Left kidney (tissue), 1 donor: ENCODE measurements at regions not wholly inside any gene's neighbourhood (a gene's known extent, or its start where the extent isn't known, plus 50 kb on each side); places are given as distances from the start of the nearest gene placed in this dataset.

Experiments
- DNase-seq: peaks from one replicate; pipeline ENCODE4 v3.0.0-alpha.2; 2013

DNA sequence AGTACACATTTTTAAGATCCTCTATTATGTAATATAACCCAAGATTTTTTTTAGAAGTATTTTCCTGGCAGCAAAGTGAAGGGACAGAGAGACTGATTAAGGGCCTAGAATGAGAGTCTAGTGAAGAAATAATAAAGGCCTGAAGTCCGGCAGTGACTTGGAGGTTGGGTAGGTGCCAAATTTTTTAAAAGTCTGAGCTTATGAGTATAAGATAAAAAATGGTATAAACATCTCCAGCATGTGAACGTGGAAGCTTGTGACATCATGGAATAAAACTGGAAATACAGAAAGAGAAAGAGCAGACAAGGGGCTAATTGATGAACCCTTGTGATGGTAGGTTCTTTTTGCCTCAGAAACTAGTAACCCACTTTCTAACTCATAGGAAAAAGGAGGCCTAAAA is 174.6 kb downstream of the SUCLA2 start:
- DNase-seq, result no peak

GRCh38 chr13:47822036-47822435 is 179.0 kb downstream of the SUCLA2 start:
- no peak for DNase-seq

DNA sequence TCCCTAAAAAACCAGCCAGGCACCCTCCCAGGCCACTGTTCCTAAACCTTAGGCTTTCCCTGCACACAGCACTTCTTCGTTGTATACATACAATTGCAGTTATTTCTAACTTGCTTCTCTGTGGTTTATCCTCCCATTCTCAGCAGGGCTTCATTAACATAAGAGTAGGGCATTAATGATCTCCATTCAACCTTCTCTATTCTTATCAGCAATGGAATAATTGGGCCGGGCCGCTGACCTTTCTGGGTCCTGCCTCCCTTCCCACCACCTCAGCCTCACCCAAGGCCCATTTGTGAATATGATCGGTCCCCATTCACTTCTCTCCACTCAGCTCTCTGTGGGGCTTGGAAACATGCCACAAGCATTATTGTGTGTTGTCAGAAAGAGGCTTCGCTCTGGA is 184.2 kb downstream of the SUCLA2 start:
- DNase-seq, result no peak

DNA sequence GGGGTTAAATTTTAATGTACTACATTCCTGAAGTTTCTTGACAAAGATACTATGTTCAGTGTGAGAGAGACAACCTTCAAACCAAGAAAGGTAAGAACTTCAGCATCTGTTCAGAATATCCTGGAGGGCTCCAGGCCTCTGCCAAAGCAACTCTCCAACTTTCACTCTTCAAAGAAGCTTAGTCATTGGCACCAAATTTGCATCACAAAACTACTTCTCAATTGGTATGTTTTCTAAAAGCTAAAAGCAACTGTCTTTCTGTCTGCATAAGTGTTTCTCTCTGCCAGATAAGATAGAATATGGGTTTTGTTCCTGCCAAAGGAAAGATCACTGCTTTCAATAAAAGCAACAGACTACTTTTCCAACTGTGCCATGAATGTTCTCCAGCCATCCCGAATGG is 187.4 kb downstream of the SUCLA2 start:
- DNase-seq, result no peak

GRCh38 chr13:47809411-47809810 is 191.7 kb downstream of the SUCLA2 start:
- DNase-seq, result no peak

GRCh38 chr13:47803131-47803530 is 197.9 kb downstream of the SUCLA2 start:
- no peak for DNase-seq

- DNase-seq, result no peak
Measured at GRCh38 chr13:47801555-47801954, 199.5 kb downstream of the SUCLA2 start.

DNA sequence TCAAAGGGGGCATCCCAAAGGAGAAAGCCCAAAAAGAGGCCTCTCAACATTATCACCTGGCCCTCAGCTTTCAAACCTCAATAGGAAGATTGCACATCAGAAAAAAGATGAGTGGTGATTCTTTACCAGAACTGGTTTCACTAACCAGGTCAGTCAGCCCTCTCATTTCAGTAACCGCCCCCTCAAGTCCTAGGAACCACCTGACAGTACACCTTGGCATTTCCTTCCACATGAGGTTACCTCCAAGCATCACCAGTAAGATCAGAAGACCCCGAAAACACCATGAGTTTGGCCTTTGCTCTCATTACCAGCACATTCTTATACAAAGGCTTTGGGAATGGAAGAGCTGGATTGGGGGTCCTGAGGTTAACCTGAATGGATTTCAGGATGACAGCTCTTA is 200.5 kb downstream of the SUCLA2 start:
- no peak for DNase-seq

DNA sequence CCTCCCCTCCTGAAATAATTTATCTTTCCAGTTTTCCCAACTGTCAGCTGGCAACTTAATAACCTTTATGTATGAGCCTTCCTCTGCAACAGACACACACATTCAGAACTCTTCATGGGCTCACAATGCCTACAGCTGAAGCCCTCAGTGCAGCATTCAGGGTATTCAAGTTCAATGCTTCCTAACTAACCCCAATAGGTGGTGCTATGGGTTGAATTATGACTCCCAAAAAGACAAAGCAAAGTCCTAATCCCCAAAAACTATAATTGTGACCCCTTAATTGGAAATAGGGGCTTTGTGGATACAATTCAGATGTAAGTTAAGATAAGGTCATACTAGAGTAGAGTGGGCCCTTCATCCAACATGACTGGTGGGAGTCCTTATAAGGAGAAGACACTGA is 202.2 kb downstream of the SUCLA2 start:
- DNase-seq, result no peak

- no peak for DNase-seq
Measured at GRCh38 chr13:47798194-47798593, 202.9 kb downstream of the SUCLA2 start.

- no peak for DNase-seq
Measured at GRCh38 chr13:47796816-47797215, 204.3 kb downstream of the SUCLA2 start.

DNA sequence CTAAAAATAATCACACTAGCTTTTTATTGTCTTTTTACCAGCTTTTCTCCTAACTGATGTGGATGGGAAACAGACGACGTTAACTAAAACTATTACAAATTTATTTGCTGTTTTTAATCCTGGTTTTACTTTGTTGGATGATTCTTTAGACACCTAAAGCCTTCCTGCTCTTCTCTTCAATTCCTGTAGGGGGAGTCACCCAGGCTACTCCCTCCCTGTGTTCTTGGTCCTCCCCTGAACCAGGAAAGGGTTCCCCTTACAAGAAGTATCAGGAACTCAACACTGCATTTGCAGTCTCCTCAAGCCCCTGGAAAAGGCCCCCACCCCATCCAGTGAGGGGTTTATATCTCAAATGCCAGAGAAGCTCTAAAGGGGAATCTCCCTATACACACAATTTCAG is 206.1 kb downstream of the SUCLA2 start:
- DNase-seq, result no peak

- DNase-seq, result no peak
Measured at GRCh38 chr13:47790755-47791154, 210.3 kb downstream of the SUCLA2 start.

DNA sequence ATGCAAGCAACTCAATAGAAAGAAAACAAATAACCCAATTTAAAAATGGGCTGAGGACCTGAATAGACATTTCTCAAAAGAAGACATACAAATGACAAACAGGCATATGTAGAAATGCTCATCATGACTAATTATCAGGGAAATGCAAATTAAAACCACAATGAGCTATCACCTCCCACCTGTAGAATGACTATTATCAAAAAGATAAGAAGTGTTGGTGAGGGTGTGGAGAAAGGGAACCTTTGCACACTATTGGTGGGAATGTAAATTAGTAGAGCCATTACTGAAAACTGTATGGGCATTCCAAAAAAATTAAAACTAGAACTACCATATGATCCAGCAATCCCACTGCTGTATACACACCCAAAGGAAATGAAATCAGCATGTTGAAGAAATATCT is 212.2 kb downstream of the SUCLA2 start:
- no peak for DNase-seq

DNA sequence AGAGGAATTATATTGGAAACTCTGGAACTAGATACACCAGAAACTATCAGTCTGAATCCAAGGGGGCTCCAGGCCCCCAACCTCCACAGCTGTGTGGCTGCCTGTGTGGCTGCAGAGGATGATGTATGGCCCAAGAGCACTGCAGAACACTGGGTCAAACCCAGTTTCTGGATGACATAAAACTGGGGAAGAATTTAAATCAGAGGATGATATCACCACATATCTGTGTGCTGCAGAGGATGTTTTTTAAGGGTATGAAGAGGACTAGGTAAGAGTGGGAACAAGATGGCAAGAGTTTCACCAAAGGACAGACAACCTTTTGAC is 226.4 kb downstream of the SUCLA2 start:
- DNase-seq, result no peak

DNA sequence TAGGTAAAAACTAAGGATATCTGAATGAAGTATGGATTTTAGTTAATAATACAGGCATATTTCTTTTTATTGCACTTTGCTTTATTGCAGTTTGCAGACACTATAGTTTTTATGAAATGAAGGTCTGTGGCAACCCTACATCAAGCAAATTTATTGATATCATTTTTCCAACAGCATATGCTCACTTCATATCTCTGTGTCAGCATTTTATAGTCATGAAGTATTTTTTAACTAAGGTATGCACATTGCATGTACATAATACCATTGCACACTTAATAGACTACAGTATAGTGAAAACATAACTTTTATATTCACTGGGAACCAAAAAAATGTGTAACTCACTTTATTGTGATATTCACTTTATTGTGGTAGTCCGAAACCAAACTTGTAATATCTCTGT is 236.3 kb downstream of the SUCLA2 start:
- DNase-seq, result no peak

DNA sequence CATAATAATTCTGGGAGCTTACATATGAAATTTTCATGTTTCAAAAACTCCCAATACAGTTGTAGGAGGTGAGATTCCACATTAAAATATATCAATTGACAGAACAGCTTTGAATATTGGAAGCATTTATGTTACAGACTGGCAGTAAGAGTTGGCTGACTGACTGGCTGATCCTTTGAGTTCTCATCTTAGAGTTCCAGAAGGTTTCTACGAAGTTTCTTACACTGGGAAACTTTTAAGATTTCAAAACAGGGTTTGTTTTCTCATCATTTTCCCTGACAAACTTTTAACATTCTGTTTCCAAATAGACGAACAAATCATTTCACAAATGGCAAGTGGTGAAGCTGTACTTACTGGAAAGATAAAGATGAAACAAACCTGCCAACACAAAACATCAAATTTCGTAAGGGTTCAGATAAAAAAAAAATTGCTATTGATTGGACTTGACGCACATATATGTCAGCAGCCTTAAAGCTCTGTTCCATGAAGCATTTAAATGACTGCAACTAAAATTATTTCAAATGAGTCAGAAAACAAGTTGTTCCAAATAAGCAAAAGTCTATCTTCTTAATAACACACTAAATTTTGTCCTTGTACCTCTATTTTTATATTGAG is 243.5 kb downstream of the SUCLA2 start:
- DNase-seq, result no peak

GRCh38 chr13:47747901-47748300 is 253.2 kb downstream of the SUCLA2 start:
- DNase-seq, result no peak

DNA sequence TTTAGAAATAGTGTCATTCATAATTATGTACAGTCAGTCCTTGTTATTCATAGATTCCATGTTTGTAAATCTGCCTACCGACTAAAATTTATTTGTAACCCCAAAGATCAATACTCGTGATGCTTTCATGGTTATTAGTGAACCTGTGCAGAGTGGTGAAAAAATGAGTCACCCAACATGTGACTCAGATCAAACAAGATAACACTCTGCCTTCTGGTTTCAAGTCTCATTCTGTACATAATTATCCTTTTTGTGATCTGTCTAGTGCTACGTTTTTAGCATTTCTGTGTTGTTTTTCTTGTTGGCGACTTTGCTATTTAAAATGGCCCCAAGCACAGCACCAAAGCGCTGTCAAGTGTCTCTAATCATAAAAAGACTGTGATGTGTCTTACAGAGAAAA is 274.7 kb downstream of the SUCLA2 start:
- DNase-seq, result no peak

DNA sequence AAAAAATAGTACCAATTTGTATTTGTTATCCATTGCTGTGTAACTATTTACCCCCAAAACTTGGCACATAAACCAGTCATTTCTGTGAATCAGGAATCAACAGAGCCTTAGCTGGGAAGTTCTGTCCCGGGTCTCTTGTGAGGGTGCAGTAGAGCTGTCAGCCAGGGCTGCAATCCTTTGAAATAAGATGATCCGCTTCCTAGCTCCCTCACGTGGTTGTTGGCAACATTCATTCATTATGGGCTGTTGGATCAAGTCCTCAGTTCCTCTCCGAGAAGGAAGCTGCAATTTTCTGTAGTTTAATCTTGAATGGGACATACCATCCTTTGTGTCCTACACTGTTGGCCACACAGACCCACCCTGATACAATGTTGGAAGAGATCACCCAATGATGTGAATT is 277.2 kb downstream of the SUCLA2 start:
- no peak for DNase-seq

- no peak for DNase-seq
Measured at GRCh38 chr13:47719164-47719563, 281.9 kb downstream of the SUCLA2 start.

DNA sequence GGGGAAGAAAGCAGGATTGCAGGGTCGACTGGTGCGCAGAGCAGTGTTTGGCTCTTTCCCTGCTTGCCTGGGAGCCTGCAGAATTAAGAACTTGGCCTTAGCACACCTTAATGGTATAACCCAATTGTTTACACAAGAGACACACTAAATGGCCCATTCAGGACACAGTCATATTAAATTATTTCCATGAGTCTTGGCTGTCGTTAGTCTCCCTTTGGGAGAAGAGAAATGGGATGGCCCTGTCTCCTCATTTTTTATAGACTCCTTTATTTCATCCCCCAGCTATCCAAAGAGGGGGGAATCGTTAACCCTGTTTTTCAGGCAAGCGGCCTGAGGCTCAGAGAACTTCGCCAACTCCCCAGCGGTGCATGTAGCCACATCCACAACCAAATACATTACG is 282.5 kb downstream of the SUCLA2 start:
- DNase-seq, result no peak

DNA sequence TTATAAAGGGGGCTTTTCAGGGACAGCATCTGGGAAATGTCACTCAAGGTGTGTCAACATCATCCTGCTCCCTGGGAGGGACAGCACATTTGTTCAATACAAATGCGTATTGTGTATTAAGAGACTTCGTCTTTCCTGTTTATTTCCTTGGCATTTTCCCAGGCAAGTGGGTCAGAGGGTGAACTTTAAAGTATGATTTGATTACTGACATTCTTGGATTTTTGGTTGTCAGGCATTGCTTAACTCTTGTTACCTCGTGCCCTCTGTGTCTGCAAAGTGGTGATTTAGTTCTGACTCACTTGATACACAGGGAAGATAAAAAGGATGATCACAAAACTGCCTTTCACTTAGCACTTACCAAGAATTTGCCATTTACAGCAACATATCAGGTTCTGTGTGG is 292.7 kb downstream of the SUCLA2 start:
- DNase-seq, result no peak

DNA sequence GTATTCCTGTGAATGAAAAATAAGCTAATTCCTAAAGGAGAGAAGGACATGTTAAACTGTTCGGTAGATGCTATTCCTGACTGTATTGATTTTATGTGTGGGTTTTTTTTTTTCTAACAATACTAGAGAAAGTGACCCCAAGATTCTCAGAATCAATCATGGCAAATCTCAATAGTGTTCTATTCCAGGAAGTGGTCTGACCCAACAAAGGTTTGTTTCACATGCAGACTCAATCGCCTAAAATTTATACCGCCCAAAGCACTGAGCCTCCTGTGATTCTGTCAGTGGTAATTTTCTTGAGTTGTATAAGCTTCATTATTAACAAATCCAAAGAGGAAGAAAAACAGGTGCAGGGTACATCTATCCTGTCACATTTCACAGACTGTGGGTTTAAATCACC is 293.7 kb downstream of the SUCLA2 start:
- no peak for DNase-seq

DNA sequence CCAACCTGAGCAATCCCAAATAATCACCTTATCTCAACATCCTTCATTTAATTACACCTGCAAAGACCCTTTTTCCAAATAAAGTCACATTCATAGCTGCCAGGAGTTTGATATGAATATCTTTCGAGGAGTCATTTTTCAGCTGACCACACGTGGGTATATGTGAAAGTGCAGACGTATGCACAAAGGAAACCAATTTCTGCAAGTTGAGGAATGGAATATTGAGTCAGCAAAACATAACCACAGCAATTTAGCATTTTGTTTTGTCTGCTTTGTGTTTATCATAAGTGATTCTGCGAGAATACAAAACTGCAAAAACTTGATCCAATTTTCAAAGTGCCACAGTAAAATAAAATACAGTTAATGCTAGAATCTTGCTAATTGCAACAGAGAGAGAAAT is 295.9 kb downstream of the SUCLA2 start:
- DNase-seq, result no peak
